Colonic mucosa (tissue), 4 donors: ENCODE measurements at regions not wholly inside any gene's neighbourhood (a gene's known extent, or its start where the extent isn't known, plus 50 kb on each side); places are given as distances from the start of the nearest gene placed in this dataset.
"Not testable (repeated sequence)": the region's sequence is repeated elsewhere in the genome, so short reads cannot be mapped to it uniquely, and the experiment has no call there.

ENCODE experiments used
- DNase-seq: peaks from one replicate; pipeline ENCODE4 v3.0.0-alpha.2; 2020
- H3K27ac ChIP-seq: fragments of 200-600 bp; one replicate; pipeline ENCODE4 v1.8.0; 2021
- H3K27me3 ChIP-seq: fragments of 200-600 bp; one replicate; pipeline ENCODE4 v1.8.0; 2021
- H3K36me3 ChIP-seq: fragments of 200-600 bp; one replicate; pipeline ENCODE4 v1.8.0; 2021
- H3K4me1 ChIP-seq: fragments of 200-600 bp; one replicate; pipeline ENCODE4 v1.8.0; 2021; ENCODE audit warnings: mild to moderate bottlenecking
- H3K4me3 ChIP-seq: fragments of 200-600 bp; one replicate; pipeline ENCODE4 v1.8.0; 2021
- H3K9ac ChIP-seq, 2 donors: one replicate each; pipeline ENCODE4 v1.7.0; 2013; ENCODE audit warnings: control low read depth in 2 of 2, low read depth in 2 of 2, low read length in 2 of 2
- H3K9me3 ChIP-seq: fragments of 200-600 bp; one replicate; pipeline ENCODE4 v1.8.0; 2021
- CTCF ChIP-seq: fragments of 200-600 bp; IDR thresholded peaks from one replicate; pipeline ENCODE4 v1.8.0; 2022; ENCODE audit warnings: antibody characterized with exemption, mild to moderate bottlenecking
- intact Hi-C: fragments of 100-400 bp; cut with DNase I; formaldehyde crosslinking; loops from one replicate; pipeline ENCODE4 v1.14.1; 2022
- donor health status: healthy.
- donor health status: DM: no; HTN: no; CAD: no.
- donor health status: DM: no; HTN: no; CAD: no.

DNA sequence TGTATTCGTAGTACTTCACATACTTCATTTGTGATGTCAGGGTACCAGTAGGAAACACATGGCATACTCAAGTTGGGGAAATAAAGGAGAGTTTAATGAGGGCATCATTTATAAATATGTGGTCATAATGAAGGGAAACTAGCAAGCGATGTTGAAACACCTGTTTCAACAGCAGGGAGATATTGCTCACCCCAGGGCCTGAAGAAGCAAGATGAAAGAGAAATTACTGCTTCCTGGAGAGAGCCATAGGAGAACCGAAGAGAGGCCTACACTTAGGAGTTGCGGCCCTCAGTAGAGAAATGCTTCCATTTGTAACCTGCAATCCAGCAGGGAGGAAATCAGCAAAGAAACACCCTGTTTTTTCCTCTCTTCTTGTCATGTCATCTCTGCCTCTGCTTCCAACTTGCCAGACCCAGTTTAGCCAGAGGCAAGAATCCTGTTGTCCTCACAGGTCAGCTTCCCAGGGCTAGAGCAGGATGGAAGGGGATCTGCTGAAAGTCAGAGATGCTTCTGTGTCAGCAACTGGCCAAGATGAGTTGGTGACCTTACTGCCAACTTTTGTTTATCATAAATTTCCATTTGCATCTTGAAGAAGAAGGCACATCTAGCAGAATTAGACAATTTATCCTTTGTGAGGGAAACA lies 67.6 kb upstream of the TSPAN2 start:
- no peak for TF ChIP-seq CTCF
- no peak overlapping the region for H3K4me3 ChIP-seq
- intact Hi-C loops = no loop called here
- H3K27me3 ChIP-seq = no peaks in the 10 kb centered on the region
- H3K27ac ChIP-seq = no peak overlapping the region
- H3K36me3 ChIP-seq = no peaks in the 10 kb centered on the region
- no peaks in the 10 kb centered on the region for H3K4me1 ChIP-seq
- no peak for DNase-seq
- H3K9me3 ChIP-seq = no peaks in the 10 kb centered on the region
- H3K9ac ChIP-seq = no peak overlapping the region

GRCh38 chr1:115153966-115154557 lies 64.8 kb upstream of the TSPAN2 start:
- no peaks in the 10 kb centered on the region for H3K4me1 ChIP-seq
- H3K4me3 ChIP-seq = no peak overlapping the region
- no peak overlapping the region for H3K27ac ChIP-seq
- no peak for DNase-seq
- no peak for TF ChIP-seq CTCF
- no peaks in the 10 kb centered on the region for H3K9me3 ChIP-seq
- H3K9ac ChIP-seq = no peak overlapping the region
- no peaks in the 10 kb centered on the region for H3K27me3 ChIP-seq
- H3K36me3 ChIP-seq = no peaks in the 10 kb centered on the region
- intact Hi-C loops = no loop called here

DNA sequence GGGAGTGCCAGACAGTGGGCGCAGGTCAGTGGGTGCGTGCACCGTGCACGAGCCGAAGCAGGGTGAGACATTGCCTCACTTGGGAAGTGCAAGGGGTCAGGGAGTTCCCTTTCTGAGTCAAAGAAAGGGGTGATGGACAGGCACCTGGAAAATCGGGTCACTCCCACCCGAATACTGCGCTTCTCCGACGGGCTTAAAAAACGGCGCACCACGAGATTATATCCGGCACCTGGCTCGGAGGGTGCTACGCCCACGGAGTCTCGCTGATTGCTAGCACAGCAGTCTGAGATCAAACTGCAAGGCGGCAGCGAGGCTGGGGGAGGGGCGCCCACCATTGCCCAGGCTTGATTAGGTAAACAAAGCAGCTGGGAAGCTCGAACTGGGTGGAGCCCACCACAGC lies 58.6 kb upstream of the TSPAN2 start:
- H3K27ac ChIP-seq, H3K4me3 ChIP-seq, H3K9me3 ChIP-seq, H3K4me1 ChIP-seq, H3K36me3 ChIP-seq, H3K27me3 ChIP-seq, intact Hi-C loops, DNase-seq, H3K9ac ChIP-seq: not testable (repeated sequence)

- no peak for TF ChIP-seq CTCF
- H3K36me3 ChIP-seq = no peaks in the 10 kb centered on the region
- H3K9me3 ChIP-seq = no peaks in the 10 kb centered on the region
- no peak for DNase-seq
- no peak overlapping the region for H3K27ac ChIP-seq
- no peak overlapping the region for H3K4me3 ChIP-seq
- no peaks in the 10 kb centered on the region for H3K4me1 ChIP-seq
- intact Hi-C loops = no loop called here
- H3K9ac ChIP-seq = no peak overlapping the region
- H3K27me3 ChIP-seq = no peaks in the 10 kb centered on the region
Measured at GRCh38 chr1:115145226-115145625, 55.9 kb upstream of the TSPAN2 start.

GRCh38 chr1:115144176-115144575 lies 54.9 kb upstream of the TSPAN2 start:
- intact Hi-C loops = no loop called here
- no peak overlapping the region for H3K9ac ChIP-seq

More at GRCh38 chr1:115144176-115144575, 54.9 kb upstream of the TSPAN2 start:
- no peak for DNase-seq
- H3K4me3 ChIP-seq = no peak overlapping the region
- no peak overlapping the region for H3K27ac ChIP-seq
- TF ChIP-seq CTCF = no peak
- no peaks in the 10 kb centered on the region for H3K27me3 ChIP-seq
- H3K9me3 ChIP-seq = no peaks in the 10 kb centered on the region
- H3K36me3 ChIP-seq = no peaks in the 10 kb centered on the region
- no peaks in the 10 kb centered on the region for H3K4me1 ChIP-seq
